ENCODE measurements at regions not wholly inside any gene's neighbourhood (a gene's known extent, or its start where the extent isn't known, plus 50 kb on each side); places are given as distances from the start of the nearest gene placed in this dataset.

DNA sequence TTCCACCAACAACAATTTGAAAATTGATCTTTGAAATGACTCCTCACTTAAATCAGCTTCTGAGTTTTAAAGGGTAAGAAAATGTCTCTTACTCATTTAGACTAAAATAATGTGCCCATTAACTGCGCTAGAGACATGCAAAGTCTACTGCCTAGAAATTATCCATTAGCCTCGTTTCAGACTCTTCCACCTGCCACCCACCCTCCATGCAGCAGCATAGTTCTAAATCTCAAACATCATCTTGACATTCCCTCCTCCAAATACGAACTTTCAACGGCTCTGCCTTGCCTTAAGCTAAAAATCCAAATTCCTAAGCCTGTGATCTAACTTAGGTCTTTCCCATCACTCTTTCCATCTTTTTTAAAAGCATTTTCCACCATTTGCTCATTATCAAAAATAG lies 66.6 kb upstream of the ST8SIA2 start:
- TF ChIP-seq REST (IDR thresholded peaks at IDR 0.05; ENCODE audit: insufficient read depth in 1 of 2, low read depth in 2 of 2, low read length in 2 of 2), result no peak
- no peak for TF ChIP-seq FOXP2 (optimal IDR thresholded peaks at IDR 0.05; ENCODE audit: borderline replicate concordance, extremely low read depth, extremely low read length, insufficient read depth)
- TF ChIP-seq SIN3A (IDR thresholded peaks at IDR 0.05; ENCODE audit: borderline replicate concordance, insufficient read depth, low read length), result no peak
- no peak for TF ChIP-seq TAF1 (IDR thresholded peaks at IDR 0.05; ENCODE audit: borderline replicate concordance, insufficient read depth, low read length)
- TF ChIP-seq POLR2AphosphoS5 (IDR thresholded peaks at IDR 0.05; ENCODE audit: low read depth, low read length), result no peak

DNA sequence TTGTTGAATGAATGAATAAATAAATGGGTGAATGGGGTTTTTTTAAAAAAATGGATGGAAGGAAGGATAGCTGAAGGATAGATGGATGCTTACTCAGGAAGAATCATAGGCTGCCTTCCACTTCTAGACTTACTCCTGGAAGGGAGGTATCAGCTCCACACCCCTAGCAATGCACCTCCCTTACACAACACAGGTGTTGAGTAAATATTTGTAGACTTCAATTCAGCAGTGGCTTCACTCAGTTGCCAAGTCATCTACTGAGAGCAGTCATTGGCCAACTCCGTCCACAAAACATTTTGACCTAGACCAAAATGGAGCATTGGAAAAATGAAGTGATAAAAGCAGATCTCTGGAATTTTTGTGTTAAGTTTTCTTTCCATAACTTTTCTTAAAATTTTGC lies 65.5 kb upstream of the ST8SIA2 start:
- TF ChIP-seq POLR2AphosphoS5 (IDR thresholded peaks at IDR 0.05; ENCODE audit: low read depth, low read length), result no peak
- TF ChIP-seq FOXP2 (optimal IDR thresholded peaks at IDR 0.05; ENCODE audit: borderline replicate concordance, extremely low read depth, extremely low read length, insufficient read depth), result no peak
- no peak for TF ChIP-seq REST (IDR thresholded peaks at IDR 0.05; ENCODE audit: insufficient read depth in 1 of 2, low read depth in 2 of 2, low read length in 2 of 2)
- no peak for TF ChIP-seq SIN3A (IDR thresholded peaks at IDR 0.05; ENCODE audit: borderline replicate concordance, insufficient read depth, low read length)
- TF ChIP-seq TAF1 (IDR thresholded peaks at IDR 0.05; ENCODE audit: borderline replicate concordance, insufficient read depth, low read length), result no peak

GRCh38 chr15:92332125-92332899 lies 61.4 kb upstream of the ST8SIA2 start:
- TF ChIP-seq POLR2AphosphoS5 (IDR thresholded peaks at IDR 0.05; ENCODE audit: low read depth, low read length), result no peak
- no peak for TF ChIP-seq TAF1 (IDR thresholded peaks at IDR 0.05; ENCODE audit: borderline replicate concordance, insufficient read depth, low read length)
- no peak for TF ChIP-seq REST (IDR thresholded peaks at IDR 0.05; ENCODE audit: insufficient read depth in 1 of 2, low read depth in 2 of 2, low read length in 2 of 2)
- no peak for TF ChIP-seq SIN3A (IDR thresholded peaks at IDR 0.05; ENCODE audit: borderline replicate concordance, insufficient read depth, low read length)
- TF ChIP-seq FOXP2 (optimal IDR thresholded peaks at IDR 0.05; ENCODE audit: borderline replicate concordance, extremely low read depth, extremely low read length, insufficient read depth), result no peak

- TF ChIP-seq SIN3A (IDR thresholded peaks at IDR 0.05; ENCODE audit: borderline replicate concordance, insufficient read depth, low read length) (no peak), POLR2AphosphoS5 (IDR thresholded peaks at IDR 0.05; ENCODE audit: low read depth, low read length) (no peak), FOXP2 (optimal IDR thresholded peaks at IDR 0.05; ENCODE audit: borderline replicate concordance, extremely low read depth, extremely low read length, insufficient read depth) (no peak), REST (IDR thresholded peaks at IDR 0.05; ENCODE audit: insufficient read depth in 1 of 2, low read depth in 2 of 2, low read length in 2 of 2) (no peak), TAF1 (IDR thresholded peaks at IDR 0.05; ENCODE audit: borderline replicate concordance, insufficient read depth, low read length) (no peak)
Measured at GRCh38 chr15:92333709-92334108, 60.0 kb upstream of the ST8SIA2 start.

Measured in PFSK-1 (cell line).